OCI-LY7 (cell line): ENCODE measurements at regions not wholly inside any gene's neighbourhood (a gene's known extent, or its start where the extent isn't known, plus 50 kb on each side); places are given as distances from the start of the nearest gene placed in this dataset. TPM values are rescaled to one million over a fixed set of nuclear protein-coding genes. Genes with fewer than 3 reads are reported as not detected.

Experiments
- BruUV-seq: library from RNA; stranded (reverse); fragments of 400-500 nt; replicated peaks from 2 replicates; lab custom pipeline; 2021; lab: Mats Ljungman, UMichigan
- CTCF ChIA-PET: fragments of 300-600 bp; sonication (Branson Sonifier 250); formaldehyde crosslinking; loops from one replicate; lab custom pipeline; 2022; ENCODE audit warnings: antibody characterized with exemption; ENCODE audit not compliant: unreplicated experiment; lab: Charles Lee
- POLR2A ChIA-PET: fragments of 300-600 bp; sonication (Branson Sonifier 250); formaldehyde crosslinking; loops from one replicate; lab custom pipeline; 2022; ENCODE audit warnings: antibody characterized with exemption; lab: Charles Lee
- DNase-seq: peaks from one replicate; pipeline ENCODE4 v3.0.0-alpha.2; 2015; ENCODE audit warnings: low spot score
- H2AFZ ChIP-seq: fragments of 200-600 bp; sonication (generic), shearing (Covaris generic); 2 replicates; pipeline ENCODE4 v1.6.1; 2014; ENCODE audit warnings: mild to moderate bottlenecking, antibody characterized with exemption, low read length, moderate library complexity
- H3K27ac ChIP-seq: fragments of 200-600 bp; sonication (generic); 2 replicates; pipeline ENCODE4 v1.5.1; 2014; ENCODE audit warnings: mixed run types, low read depth, mild to moderate bottlenecking, moderate library complexity, low read length, inconsistent platforms; ENCODE audit not compliant: poor library complexity, severe bottlenecking
- H3K36me3 ChIP-seq: fragments of 200-600 bp; sonication (generic); 2 replicates; pipeline ENCODE4 v1.6.1; 2014; ENCODE audit warnings: mild to moderate bottlenecking, antibody characterized with exemption, low read length, moderate library complexity, mixed read lengths; ENCODE audit not compliant: insufficient read depth
- H3K4me1 ChIP-seq: fragments of 200-600 bp; sonication (generic); 2 replicates; pipeline ENCODE4 v1.5.1; 2014; ENCODE audit warnings: mild to moderate bottlenecking, low read length; ENCODE audit not compliant: insufficient read depth, poor library complexity, severe bottlenecking
- H3K4me2 ChIP-seq: fragments of 200-600 bp; sonication (generic); 2 replicates; pipeline ENCODE4 v1.6.1; 2014; ENCODE audit warnings: mild to moderate bottlenecking, low read length
- H3K4me3 ChIP-seq: fragments of 200-600 bp; sonication (generic); 2 replicates; pipeline ENCODE4 v1.5.1; 2014; ENCODE audit warnings: mild to moderate bottlenecking, low read depth, low read length; ENCODE audit not compliant: poor library complexity, severe bottlenecking
- H3K79me2 ChIP-seq: fragments of 200-600 bp; sonication (generic); 2 replicates; pipeline ENCODE4 v1.6.1; 2016; ENCODE audit warnings: low read depth, mild to moderate bottlenecking, low read length, moderate library complexity, mixed read lengths; ENCODE audit not compliant: insufficient read depth
- H3K9me2 ChIP-seq: fragments of 200-600 bp; sonication (generic); 2 replicates; pipeline ENCODE4 v1.6.1; 2016; ENCODE audit warnings: mild to moderate bottlenecking, low read length, mixed read lengths; ENCODE audit not compliant: insufficient read depth
- H3K9me3 ChIP-seq: fragments of 200-600 bp; sonication (generic); 2 replicates; pipeline ENCODE4 v1.6.1; 2014; ENCODE audit warnings: mild to moderate bottlenecking, mixed run types, low read length, mixed read lengths
- H4K20me1 ChIP-seq: fragments of 200-600 bp; sonication (generic); 2 replicates; pipeline ENCODE4 v1.6.1; 2014; ENCODE audit warnings: mild to moderate bottlenecking, antibody characterized with exemption, low read length, moderate library complexity, mixed read lengths; ENCODE audit not compliant: insufficient read depth
- CTCF ChIP-seq: fragments of 200-600 bp; sonication (generic); conservative IDR thresholded peaks from 2 replicates; pipeline ENCODE4 v1.5.1; 2014; ENCODE audit warnings: mild to moderate bottlenecking, antibody characterized with exemption, low read length, moderate library complexity, mixed read lengths
- EZH2phosphoT487 ChIP-seq: fragments of 200-600 bp; sonication (generic); IDR thresholded peaks from 2 replicates; pipeline ENCODE4 v1.6.1; 2018; ENCODE audit warnings: low read depth, borderline replicate concordance, mild to moderate bottlenecking, mixed run types, antibody characterized with exemption, low read length, moderate library complexity, mixed read lengths
- intact Hi-C: fragments of 100-400 bp; cut with micrococcal nuclease; formaldehyde crosslinking; loops from one replicate; pipeline ENCODE4 v1.10.0; 2022; ENCODE audit not compliant: unreplicated experiment
- small RNA-seq: library from RNA; depleted of rRNA; stranded (forward); fragments of <200 nt; gene quantifications from one replicate; pipeline ENCODE3, GENCODE V24; 2014

- intact Hi-C loops: no loop called here
- no peak overlapping the region for H3K27ac ChIP-seq
- TF ChIP-seq EZH2phosphoT487: no peak
- TF ChIP-seq CTCF: no peak
- POLR2A ChIA-PET: no interaction called here
- no peaks in the 10 kb centered on the region for H3K4me1 ChIP-seq
- no peak overlapping the region for H3K4me2 ChIP-seq
- H3K36me3 ChIP-seq: no peaks in the 10 kb centered on the region
- H3K4me3 ChIP-seq: no peak overlapping the region
- no peaks in the 10 kb centered on the region for H3K9me2 ChIP-seq
- H4K20me1 ChIP-seq: no peaks in the 10 kb centered on the region
- CTCF ChIA-PET: no interaction called here
- no peaks in the 10 kb centered on the region for H3K9me3 ChIP-seq
- no peak for DNase-seq
- no TSS peak for BruUV-seq
- no peak overlapping the region for H2AFZ ChIP-seq
- no peaks in the 10 kb centered on the region for H3K79me2 ChIP-seq
Observed at GRCh38 chr3:154482507-154482906, 52.5 kb upstream of the GPR149 start.

GRCh38 chr3:154480033-154480432 is 50.0 kb upstream of the GPR149 start:
- no peaks in the 10 kb centered on the region for H3K4me1 ChIP-seq
- no peak overlapping the region for H3K4me3 ChIP-seq
- no peaks in the 10 kb centered on the region for H3K9me2 ChIP-seq
- no peak for DNase-seq
- intact Hi-C loops: no loop called here
- H3K79me2 ChIP-seq: no peaks in the 10 kb centered on the region
- H4K20me1 ChIP-seq: no peaks in the 10 kb centered on the region
- no peak overlapping the region for H3K27ac ChIP-seq
- ChIA-PET POLR2A (no interaction called here), CTCF (no interaction called here)
- TF ChIP-seq CTCF: no peak
- TF ChIP-seq EZH2phosphoT487: no peak
- no peak overlapping the region for H2AFZ ChIP-seq
- no peaks in the 10 kb centered on the region for H3K36me3 ChIP-seq
- no peak overlapping the region for H3K4me2 ChIP-seq
- BruUV-seq: no TSS peak
- no peaks in the 10 kb centered on the region for H3K9me3 ChIP-seq

Small RNA genes in the stretch of these regions (small RNA-seq; reads per million reads assigned to genes)
- gene DYNLL1P5: not detected
